Skeletal muscle tissue (tissue), 3 donors: ENCODE measurements at regions not wholly inside any gene's neighbourhood (a gene's known extent, or its start where the extent isn't known, plus 50 kb on each side); places are given as distances from the start of the nearest gene placed in this dataset.
A peak's percentile ranks its signal among the peaks of the same experiment; 100 is the strongest.

Source experiments
- H3K27ac ChIP-seq: one replicate; pipeline ENCODE4 v1.7.0; 2013; ENCODE audit warnings: mild to moderate bottlenecking, low read depth, low read length, inconsistent platforms
- H3K27me3 ChIP-seq, 3 donors: one replicate each; pipeline ENCODE4 v1.7.0; 2013; ENCODE audit warnings: low read length in 3 of 3; ENCODE audit not compliant: control insufficient read depth in 3 of 3, insufficient read depth in 3 of 3
- H3K36me3 ChIP-seq, 3 donors: one replicate each; pipeline ENCODE4 v1.7.0; 2013; ENCODE audit warnings: low read length in 3 of 3; ENCODE audit not compliant: control insufficient read depth in 3 of 3, insufficient read depth in 3 of 3
- H3K4me1 ChIP-seq, 3 donors: one replicate each; pipeline ENCODE4 v1.7.0; 2013; ENCODE audit warnings: low read length in 3 of 3, mild to moderate bottlenecking in 3 of 3; ENCODE audit not compliant: control insufficient read depth in 3 of 3, insufficient read depth in 3 of 3
- H3K4me3 ChIP-seq, 3 donors: one replicate each; pipeline ENCODE4 v1.7.0; 2013; ENCODE audit warnings: low read length in 3 of 3
- H3K9ac ChIP-seq, 3 donors: one replicate each; pipeline ENCODE4 v1.7.0; 2013; ENCODE audit warnings: low read length in 3 of 3, mild to moderate bottlenecking in 3 of 3, moderate library complexity in 2 of 3, low read depth in 1 of 3
- H3K9me3 ChIP-seq, 3 donors: one replicate each; pipeline ENCODE4 v1.7.0; 2013; ENCODE audit warnings: low read length in 3 of 3; ENCODE audit not compliant: control insufficient read depth in 3 of 3
- donor health status: Osteomylitis.

DNA sequence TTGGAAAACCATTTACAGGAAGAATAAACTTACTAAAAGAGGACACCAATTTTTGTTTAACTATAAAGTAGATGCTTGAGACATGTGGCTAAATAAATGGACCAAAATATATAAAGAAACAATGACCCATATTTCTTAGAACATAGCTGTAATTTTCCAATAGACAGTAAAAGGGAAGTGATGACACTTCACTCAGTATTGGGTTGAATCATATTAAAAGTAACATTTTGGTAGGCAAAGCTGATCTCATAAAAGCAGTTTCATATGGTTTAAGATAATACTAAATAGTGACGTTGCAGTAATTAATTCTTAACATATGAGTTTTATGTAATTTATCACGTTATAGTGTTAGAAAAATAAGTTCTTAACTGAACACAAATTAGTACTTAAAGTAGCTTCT is 308.9 kb upstream of the RUNX1 start:
- Histone ChIP-seq H3K9me3 (no peaks in the 10 kb centered on the region), H3K9ac (no peak overlapping the region), H3K27me3 (no peaks in the 10 kb centered on the region), H3K4me3 (no peak overlapping the region), H3K4me1 (peaks cover 0 to 2% (median 0%) of the 10 kb centered on the region in 3 donors), H3K27ac (no peak overlapping the region), H3K36me3 (no peaks in the 10 kb centered on the region)

DNA sequence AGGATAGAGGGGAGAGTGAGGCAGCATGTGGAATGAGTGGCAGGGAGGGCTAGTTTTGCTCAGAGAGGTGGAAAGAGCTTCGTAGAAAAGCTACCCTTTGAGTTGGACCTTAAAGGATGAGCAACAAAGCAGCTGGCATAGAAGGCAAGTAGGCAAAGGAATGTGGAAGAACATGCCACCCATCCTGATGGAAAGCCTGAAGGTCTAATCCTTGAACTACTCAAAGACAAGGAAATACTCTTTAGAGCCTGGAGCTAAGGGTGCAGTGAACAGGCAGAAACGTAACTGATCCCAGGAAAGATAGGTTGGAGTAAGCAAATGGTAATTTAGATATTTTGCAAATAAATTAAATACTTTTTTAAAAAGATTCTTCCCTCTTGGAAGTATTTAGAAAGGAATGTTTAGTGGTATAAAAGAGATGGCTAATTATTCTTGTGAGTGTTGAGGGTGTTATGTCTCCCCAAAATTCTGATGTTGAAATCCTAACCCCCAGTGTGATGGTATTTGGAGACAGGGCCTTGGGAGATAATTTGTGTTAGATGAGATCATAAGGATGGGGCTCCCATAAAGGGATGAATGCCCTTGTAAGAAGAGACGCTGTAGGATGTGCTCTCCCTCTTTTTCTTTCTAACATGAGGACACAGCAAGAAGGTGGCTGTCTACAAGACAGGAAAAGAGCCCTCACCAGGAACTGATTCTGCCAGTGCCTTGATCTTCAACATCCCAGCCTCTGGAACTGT is 308.1 kb upstream of the RUNX1 start:
- Histone ChIP-seq H3K36me3 (no peaks in the 10 kb centered on the region), H3K9ac (no peak overlapping the region), H3K27ac (no peak overlapping the region), H3K4me3 (no peak overlapping the region), H3K9me3 (no peaks in the 10 kb centered on the region), H3K27me3 (no peaks in the 10 kb centered on the region), H3K4me1 (peaks cover 0 to 2% (median 0%) of the 10 kb centered on the region in 3 donors)

DNA sequence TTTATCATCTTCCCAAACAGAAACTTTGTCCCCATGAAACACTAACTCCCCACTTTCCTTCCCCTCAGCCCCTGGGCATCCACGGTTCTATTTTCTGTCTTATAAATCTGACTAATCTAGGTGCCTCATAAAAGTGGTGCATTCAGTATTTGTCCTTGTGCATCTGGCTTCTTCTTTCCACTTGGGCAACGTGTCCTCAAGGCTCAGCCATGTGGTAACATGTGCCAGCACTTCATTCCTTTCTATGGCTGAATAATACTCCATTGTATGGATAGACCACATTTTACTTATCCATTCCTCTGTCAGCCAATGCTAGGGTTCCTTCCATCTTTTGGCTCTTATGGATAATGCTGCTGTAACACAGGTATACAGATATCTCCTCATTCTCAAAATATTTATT is 305.0 kb upstream of the RUNX1 start:
- Histone ChIP-seq H3K9me3 (no peaks in the 10 kb centered on the region), H3K27ac (no peak overlapping the region), H3K4me3 (no peak overlapping the region), H3K27me3 (no peaks in the 10 kb centered on the region), H3K9ac (no peak overlapping the region), H3K36me3 (no peaks in the 10 kb centered on the region), H3K4me1 (peaks cover 0 to 2% (median 0%) of the 10 kb centered on the region in 3 donors)

DNA sequence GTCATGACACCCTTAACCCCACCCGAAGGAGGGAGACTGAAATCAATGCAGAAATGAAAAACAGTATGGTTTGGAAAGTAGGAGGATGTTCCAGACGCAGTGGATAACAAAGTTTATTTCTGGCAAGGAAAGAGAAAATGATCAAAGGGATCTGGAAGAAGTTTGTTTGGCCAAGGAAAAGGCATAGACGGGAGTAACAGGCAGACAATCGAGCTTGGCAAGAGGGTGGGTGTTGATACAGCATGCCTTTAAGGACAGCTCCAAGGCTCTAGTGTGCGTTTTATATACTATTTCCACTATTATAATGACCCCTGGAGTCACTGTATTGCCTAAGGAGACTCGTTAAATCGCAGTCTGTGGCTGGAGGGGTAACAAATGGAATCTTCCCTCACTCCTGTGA is 303.7 kb upstream of the RUNX1 start:
- Histone ChIP-seq H3K36me3 (no peaks in the 10 kb centered on the region), H3K4me1 (no peaks in the 10 kb centered on the region), H3K9me3 (no peaks in the 10 kb centered on the region), H3K9ac (no peak overlapping the region), H3K4me3 (no peak overlapping the region), H3K27ac (no peak overlapping the region), H3K27me3 (no peaks in the 10 kb centered on the region)

DNA sequence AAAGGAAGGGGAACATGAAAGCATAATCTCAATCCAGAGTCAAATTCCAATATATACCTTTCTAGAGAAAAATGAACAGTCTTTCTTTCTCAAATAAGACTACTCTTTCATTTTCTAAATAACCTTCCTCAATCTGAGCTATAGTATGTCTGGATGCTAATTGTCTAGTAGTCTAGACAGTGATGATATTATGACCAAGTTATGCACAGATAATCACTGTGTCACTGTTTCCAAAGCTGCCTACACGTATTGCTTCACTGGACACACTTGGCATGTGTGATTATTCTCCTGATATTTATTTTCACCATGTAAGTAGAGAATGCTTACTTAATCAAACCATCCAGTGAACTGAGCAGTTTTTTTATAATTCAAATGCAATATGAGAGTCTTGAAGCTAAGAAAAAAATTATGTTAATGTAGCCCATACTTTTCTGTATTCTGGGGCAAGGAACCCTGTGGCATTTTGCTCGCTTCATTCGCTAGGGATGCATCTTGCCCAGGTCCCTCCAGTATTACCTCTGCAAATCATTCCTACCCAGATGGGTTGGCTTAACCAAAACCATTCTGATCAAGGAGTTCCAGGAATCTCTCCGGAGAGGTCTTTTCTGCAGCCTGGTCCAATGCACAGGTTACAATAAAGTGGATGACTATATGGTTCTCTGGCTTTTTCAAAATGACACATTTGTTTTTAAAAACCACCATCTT is 303.1 kb upstream of the RUNX1 start:
- no peaks in the 10 kb centered on the region for H3K36me3 ChIP-seq
- H3K9ac ChIP-seq, result no peak overlapping the region
- H3K4me1 ChIP-seq, result no peaks in the 10 kb centered on the region
- peak overlapping the region; percentile 49 for H3K27ac ChIP-seq
- H3K4me3 ChIP-seq, result no peak overlapping the region
- no peaks in the 10 kb centered on the region for H3K27me3 ChIP-seq
- H3K9me3 ChIP-seq, result no peaks in the 10 kb centered on the region

DNA sequence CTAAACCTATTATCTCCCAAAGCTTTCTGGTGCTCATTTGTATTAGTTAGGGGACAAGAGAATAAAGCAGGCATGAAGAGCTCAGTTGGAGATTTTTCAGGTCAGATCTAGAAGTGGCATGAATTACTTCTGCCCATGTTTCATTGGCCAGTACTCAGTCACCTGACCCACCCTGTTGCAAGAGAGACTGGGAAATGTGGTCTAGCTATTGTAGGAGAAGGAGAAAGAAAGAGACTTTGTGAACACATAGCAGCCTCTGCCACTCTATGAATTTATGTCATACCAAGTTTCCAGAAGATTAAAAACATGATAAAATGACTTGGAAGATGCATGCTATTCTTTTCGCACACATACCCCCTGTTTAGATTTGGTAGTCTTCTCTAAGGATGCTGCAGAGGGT is 302.3 kb upstream of the RUNX1 start:
- no peaks in the 10 kb centered on the region for H3K4me1 ChIP-seq
- H3K9ac ChIP-seq, result no peak overlapping the region
- H3K27me3 ChIP-seq, result no peaks in the 10 kb centered on the region
- H3K9me3 ChIP-seq, result no peaks in the 10 kb centered on the region
- H3K36me3 ChIP-seq, result no peaks in the 10 kb centered on the region
- H3K4me3 ChIP-seq, result no peak overlapping the region
- peak overlapping the region; percentile 49 for H3K27ac ChIP-seq

DNA sequence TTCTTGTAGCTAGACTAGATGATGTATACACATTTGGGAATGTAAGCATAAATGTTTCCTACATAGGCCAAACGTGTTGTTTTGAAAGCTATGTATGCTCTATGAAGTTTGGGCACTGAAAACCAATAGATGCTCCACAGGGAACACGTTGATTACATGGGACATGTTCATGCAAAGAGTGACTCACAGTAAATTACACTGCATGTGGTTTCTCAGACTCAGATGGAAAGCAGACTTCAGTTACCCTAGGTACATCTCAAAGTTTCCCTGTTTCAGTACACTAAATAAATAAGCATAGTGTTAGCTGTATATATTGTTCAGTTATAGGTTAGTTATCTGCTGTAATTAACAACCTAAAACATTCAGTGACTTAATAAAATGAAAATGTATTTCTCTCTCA is 301.9 kb upstream of the RUNX1 start:
- no peak overlapping the region for H3K27ac ChIP-seq
- H3K36me3 ChIP-seq, result no peaks in the 10 kb centered on the region
- H3K27me3 ChIP-seq, result no peaks in the 10 kb centered on the region
- H3K9ac ChIP-seq, result no peak overlapping the region
- no peak overlapping the region for H3K4me3 ChIP-seq
- H3K9me3 ChIP-seq, result no peaks in the 10 kb centered on the region
- H3K4me1 ChIP-seq, result no peaks in the 10 kb centered on the region

DNA sequence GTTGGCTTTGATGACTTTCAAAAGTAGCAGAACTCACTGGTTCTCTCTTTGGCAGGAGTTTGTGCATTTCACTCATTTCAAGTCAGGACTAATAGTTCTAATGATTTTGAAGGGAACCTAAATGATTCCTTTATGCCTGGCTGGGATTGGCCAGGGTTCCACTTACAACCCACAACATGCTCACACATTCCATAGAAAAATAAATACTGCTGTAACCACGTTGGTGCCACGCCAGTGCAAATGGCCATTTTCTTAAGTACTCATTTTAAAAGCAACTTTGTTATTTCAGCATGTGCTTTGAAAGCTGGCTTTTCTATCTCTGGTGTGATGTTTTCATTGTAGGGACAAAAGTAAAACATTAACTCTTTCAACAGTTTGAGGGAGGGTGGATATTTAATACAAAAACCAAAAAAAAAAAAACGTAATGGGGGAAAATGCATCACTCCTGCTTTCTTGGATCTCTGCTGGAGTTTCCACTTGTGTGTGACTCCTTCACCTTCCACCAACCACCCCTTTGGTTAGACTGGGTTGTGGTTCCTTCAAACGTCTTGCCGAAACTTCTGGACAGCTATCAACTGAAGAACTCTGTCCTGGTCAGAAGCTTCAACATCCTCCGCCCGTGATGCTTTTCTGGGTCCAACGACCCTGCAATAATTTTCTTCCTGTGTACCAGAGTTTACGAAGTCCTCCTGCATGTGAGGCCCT is 300.4 kb upstream of the RUNX1 start:
- H3K9ac ChIP-seq, result no peak overlapping the region
- no peaks in the 10 kb centered on the region for H3K36me3 ChIP-seq
- no peaks in the 10 kb centered on the region for H3K9me3 ChIP-seq
- H3K4me1 ChIP-seq, result no peaks in the 10 kb centered on the region
- no peaks in the 10 kb centered on the region for H3K27me3 ChIP-seq
- H3K4me3 ChIP-seq, result no peak overlapping the region
- H3K27ac ChIP-seq, result no peak overlapping the region

DNA sequence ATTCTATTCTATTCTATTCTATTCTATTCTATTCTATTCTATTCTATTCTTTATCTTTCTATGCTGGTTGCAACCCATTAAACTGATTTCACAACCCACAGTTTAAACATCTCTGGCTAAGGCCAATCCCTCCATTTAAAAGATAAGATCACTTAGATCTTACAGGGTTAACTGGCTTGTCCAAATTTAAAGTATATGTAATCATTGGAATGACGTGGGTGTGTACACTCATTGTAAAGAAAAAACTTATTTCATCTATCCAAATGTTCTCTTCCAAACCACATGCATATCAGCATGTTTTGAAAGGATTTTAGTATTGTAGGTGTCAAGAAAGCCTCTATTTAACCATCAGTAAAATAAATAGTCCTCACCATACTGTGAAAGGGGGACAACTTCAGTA is 299.6 kb upstream of the RUNX1 start:
- H3K4me1 ChIP-seq, result no peaks in the 10 kb centered on the region
- no peaks in the 10 kb centered on the region for H3K27me3 ChIP-seq
- H3K9me3 ChIP-seq, result no peaks in the 10 kb centered on the region
- H3K27ac ChIP-seq, result no peak overlapping the region
- no peaks in the 10 kb centered on the region for H3K36me3 ChIP-seq
- no peak overlapping the region for H3K4me3 ChIP-seq
- H3K9ac ChIP-seq, result no peak overlapping the region

DNA sequence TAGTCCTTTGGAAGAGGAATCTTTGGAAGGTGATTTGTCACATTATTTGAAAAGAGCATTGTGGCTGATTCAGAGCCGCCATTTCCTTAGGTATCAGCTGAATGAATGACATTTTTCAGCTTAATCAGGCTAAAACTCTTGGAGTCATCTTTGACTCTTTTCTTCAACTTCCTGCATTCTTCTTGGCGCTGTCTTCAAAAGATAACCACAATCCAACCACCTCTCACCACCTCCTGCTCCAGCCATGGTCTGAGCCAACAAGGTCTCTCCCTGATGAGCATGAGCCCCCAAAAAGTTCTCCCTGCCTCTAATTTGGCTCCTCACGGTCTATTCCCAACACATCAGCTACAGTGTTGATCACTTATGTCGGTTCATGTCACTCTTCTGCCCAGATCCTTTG is 297.6 kb upstream of the RUNX1 start:
- H3K9ac ChIP-seq, result no peak overlapping the region
- H3K27me3 ChIP-seq, result no peaks in the 10 kb centered on the region
- H3K4me3 ChIP-seq, result no peak overlapping the region
- H3K9me3 ChIP-seq, result no peaks in the 10 kb centered on the region
- H3K27ac ChIP-seq, result no peak overlapping the region
- no peaks in the 10 kb centered on the region for H3K36me3 ChIP-seq
- no peaks in the 10 kb centered on the region for H3K4me1 ChIP-seq
